ENCODE measurements at regions not wholly inside any gene's neighbourhood (a gene's known extent, or its start where the extent isn't known, plus 50 kb on each side); places are given as distances from the start of the nearest gene placed in this dataset.

DNA sequence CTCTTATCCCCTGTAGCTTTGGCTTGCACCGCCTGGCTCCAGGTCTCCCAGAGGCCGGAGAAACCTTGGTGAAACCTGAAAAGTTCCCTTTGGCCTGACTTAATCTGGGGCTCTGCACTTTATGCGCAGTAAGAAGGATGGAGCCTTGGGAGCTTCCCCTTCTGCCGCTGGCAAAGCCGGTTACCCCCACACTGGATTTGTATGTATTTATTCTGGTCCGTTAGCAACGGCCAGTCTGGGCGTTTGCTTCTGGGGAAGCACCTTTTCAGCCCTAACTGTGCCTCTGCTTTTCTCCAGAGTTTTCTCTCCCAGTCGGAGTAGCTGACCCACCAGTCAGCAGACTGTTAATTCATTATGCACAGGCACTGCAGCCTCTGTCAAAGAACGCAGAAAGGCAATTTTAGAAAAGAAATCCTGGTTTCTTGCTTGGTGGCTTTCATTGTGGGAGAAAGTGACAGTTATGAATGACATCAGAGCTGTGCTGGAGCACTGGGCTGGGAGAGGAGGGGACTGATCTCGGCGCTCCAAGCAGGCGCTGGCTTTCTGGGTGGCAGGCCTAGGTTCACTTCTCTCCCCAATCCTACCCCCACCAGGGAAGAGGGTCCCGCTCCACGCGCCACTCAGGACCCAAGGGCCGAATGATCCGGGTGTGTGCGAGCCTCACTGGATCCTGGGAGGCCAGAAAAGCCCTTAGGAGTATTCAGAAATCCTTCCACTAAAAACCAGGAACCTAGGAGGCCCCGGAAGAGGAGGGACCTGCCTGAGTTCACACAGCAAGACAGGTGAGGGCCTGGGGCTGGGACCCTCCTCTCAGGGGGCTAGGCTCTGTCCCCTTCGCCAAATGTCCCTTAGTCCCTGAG is 70.2 kb downstream of the RTL6 start:
- ATAC-seq (ENCODE audit: insufficient read depth, low read depth) = no peak
- no peak overlapping the region for H2AFZ ChIP-seq (ENCODE audit: low read depth, low read length)

DNA sequence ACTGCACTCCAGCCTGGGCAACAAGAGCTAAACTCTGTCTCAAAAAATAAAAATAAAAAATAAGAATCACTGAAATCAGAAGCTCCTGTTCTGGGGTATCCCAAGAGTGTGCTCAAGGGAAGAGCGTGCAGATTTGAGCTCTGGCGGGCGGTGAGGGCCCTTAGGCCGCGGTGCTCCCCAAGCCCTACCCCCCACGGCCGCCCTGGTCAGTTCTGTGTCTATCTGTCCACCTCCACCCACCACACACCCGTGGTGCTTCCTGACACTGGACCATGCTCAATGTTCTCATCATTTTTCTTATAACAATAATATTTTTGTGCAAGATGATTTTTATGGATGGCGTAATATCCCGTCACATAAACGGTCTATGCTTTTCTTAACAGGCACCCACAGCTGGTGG is 71.1 kb downstream of the RTL6 start:
- no peak overlapping the region for H2AFZ ChIP-seq (ENCODE audit: low read depth, low read length)
- no peaks in the 10 kb centered on the region for H3K9me3 ChIP-seq (ENCODE audit: insufficient read depth, low read length, severe bottlenecking)
- H3K27me3 ChIP-seq (ENCODE audit: insufficient read depth, low read length, poor library complexity) = no peaks in the 10 kb centered on the region
- DNase-seq (no peak), ATAC-seq (ENCODE audit: insufficient read depth, low read depth) (no peak)
- TF ChIP-seq, protein P1, sequence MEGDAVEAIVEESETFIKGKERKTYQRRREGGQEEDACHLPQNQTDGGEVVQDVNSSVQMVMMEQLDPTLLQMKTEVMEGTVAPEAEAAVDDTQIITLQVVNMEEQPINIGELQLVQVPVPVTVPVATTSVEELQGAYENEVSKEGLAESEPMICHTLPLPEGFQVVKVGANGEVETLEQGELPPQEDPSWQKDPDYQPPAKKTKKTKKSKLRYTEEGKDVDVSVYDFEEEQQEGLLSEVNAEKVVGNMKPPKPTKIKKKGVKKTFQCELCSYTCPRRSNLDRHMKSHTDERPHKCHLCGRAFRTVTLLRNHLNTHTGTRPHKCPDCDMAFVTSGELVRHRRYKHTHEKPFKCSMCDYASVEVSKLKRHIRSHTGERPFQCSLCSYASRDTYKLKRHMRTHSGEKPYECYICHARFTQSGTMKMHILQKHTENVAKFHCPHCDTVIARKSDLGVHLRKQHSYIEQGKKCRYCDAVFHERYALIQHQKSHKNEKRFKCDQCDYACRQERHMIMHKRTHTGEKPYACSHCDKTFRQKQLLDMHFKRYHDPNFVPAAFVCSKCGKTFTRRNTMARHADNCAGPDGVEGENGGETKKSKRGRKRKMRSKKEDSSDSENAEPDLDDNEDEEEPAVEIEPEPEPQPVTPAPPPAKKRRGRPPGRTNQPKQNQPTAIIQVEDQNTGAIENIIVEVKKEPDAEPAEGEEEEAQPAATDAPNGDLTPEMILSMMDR (IDR thresholded peaks at IDR 0.05; ENCODE audit: borderline replicate concordance, extremely low read depth, low read length, poor library complexity, severe bottlenecking) = no peak
- TF ChIP-seq EZH2 (IDR thresholded peaks at IDR 0.05; ENCODE audit: borderline replicate concordance, low read depth, low read length, severe bottlenecking) = no peak
- H3K4me3 ChIP-seq (ENCODE audit: low read depth in 1 of 2, low read length in 2 of 2) = no peak overlapping the region
- H3K79me2 ChIP-seq (ENCODE audit: insufficient read depth, low read length) = no peaks in the 10 kb centered on the region
- H3K9ac ChIP-seq (ENCODE audit: low read depth, low read length) = no peak overlapping the region
- no peak overlapping the region for H3K27ac ChIP-seq (ENCODE audit: low read length)
- H3K4me2 ChIP-seq (ENCODE audit: insufficient read depth, low read length) = no peak overlapping the region
- no peaks in the 10 kb centered on the region; the same call in 1 of the 2 replicates for H4K20me1 ChIP-seq (ENCODE audit: insufficient read depth, low read length)
- H3K4me1 ChIP-seq (ENCODE audit: insufficient read depth, low read length) = no peaks in the 10 kb centered on the region
- no peaks in the 10 kb centered on the region for H3K36me3 ChIP-seq (ENCODE audit: insufficient read depth, low read length)

More for the DNA sequence above, 70.2 kb downstream of the RTL6 start:
- H3K27me3 ChIP-seq (ENCODE audit: insufficient read depth, low read length, poor library complexity) = no peaks in the 10 kb centered on the region
- H3K9me3 ChIP-seq (ENCODE audit: insufficient read depth, low read length, severe bottlenecking) = no peaks in the 10 kb centered on the region
- H3K79me2 ChIP-seq (ENCODE audit: insufficient read depth, low read length) = no peaks in the 10 kb centered on the region
- no peak for DNase-seq
- no peaks in the 10 kb centered on the region; the same call in 1 of the 2 replicates for H4K20me1 ChIP-seq (ENCODE audit: insufficient read depth, low read length)
- no peak for TF ChIP-seq EZH2 (IDR thresholded peaks at IDR 0.05; ENCODE audit: borderline replicate concordance, low read depth, low read length, severe bottlenecking)
- TF ChIP-seq, protein P1 (IDR thresholded peaks at IDR 0.05; ENCODE audit: borderline replicate concordance, extremely low read depth, low read length, poor library complexity, severe bottlenecking) = no peak
- H3K36me3 ChIP-seq (ENCODE audit: insufficient read depth, low read length) = no peaks in the 10 kb centered on the region
- H3K27ac ChIP-seq (ENCODE audit: low read length) = no peak overlapping the region
- H3K9ac ChIP-seq (ENCODE audit: low read depth, low read length) = no peak overlapping the region
- H3K4me2 ChIP-seq (ENCODE audit: insufficient read depth, low read length) = no peak overlapping the region
- H3K4me1 ChIP-seq (ENCODE audit: insufficient read depth, low read length) = no peaks in the 10 kb centered on the region
- no peak overlapping the region for H3K4me3 ChIP-seq (ENCODE audit: low read depth in 1 of 2, low read length in 2 of 2)

DNA sequence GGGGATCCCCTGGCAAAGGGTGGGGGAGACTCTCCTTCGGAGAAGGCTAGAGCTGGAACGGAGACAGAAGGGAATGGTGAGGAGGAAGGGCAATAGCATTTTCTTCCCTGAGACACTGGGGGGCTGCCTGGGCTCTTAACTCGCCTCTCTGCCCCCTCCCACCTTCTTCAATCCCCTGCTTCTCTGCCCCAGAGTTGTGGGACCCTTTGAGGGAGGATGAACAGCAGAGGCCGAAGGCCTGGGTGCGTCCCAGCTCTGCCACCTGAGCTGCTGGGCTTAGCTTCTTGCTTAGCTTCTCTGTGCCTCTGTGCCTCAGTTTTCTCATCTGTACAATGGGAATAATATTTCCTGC is 72.4 kb downstream of the RTL6 start:
- TF ChIP-seq, protein P1 (IDR thresholded peaks at IDR 0.05; ENCODE audit: borderline replicate concordance, extremely low read depth, low read length, poor library complexity, severe bottlenecking) = no peak
- no peak for TF ChIP-seq EZH2 (IDR thresholded peaks at IDR 0.05; ENCODE audit: borderline replicate concordance, low read depth, low read length, severe bottlenecking)
- Histone ChIP-seq H3K79me2 (ENCODE audit: insufficient read depth, low read length) (no peaks in the 10 kb centered on the region), H3K9me3 (ENCODE audit: insufficient read depth, low read length, severe bottlenecking) (no peaks in the 10 kb centered on the region), H3K36me3 (ENCODE audit: insufficient read depth, low read length) (no peaks in the 10 kb centered on the region), H2AFZ (ENCODE audit: low read depth, low read length) (no peak overlapping the region), H3K4me2 (ENCODE audit: insufficient read depth, low read length) (no peak overlapping the region), H3K27ac (ENCODE audit: low read length) (no peak overlapping the region), H3K4me1 (ENCODE audit: insufficient read depth, low read length) (no peaks in the 10 kb centered on the region), H3K27me3 (ENCODE audit: insufficient read depth, low read length, poor library complexity) (no peaks in the 10 kb centered on the region), H3K9ac (ENCODE audit: low read depth, low read length) (no peak overlapping the region), H4K20me1 (ENCODE audit: insufficient read depth, low read length) (no peaks in the 10 kb centered on the region; the same call in 1 of the 2 replicates), H3K4me3 (ENCODE audit: low read depth in 1 of 2, low read length in 2 of 2) (no peak overlapping the region)
- ATAC-seq (ENCODE audit: insufficient read depth, low read depth) (no peak), DNase-seq (no peak)
